Endodermal cell (in vitro differentiated cells): ENCODE measurements at regions not wholly inside any gene's neighbourhood (a gene's known extent, or its start where the extent isn't known, plus 50 kb on each side); places are given as distances from the start of the nearest gene placed in this dataset.

Source experiments
- DNase-seq: peaks from one replicate; pipeline ENCODE4 v3.0.0-alpha.2; 2017
- H3K27ac ChIP-seq: 2 replicates; pipeline ENCODE4 v1.5.1; 2013; ENCODE audit warnings: mild to moderate bottlenecking, low read depth, low read length, moderate library complexity
- H3K27me3 ChIP-seq: 2 replicates; pipeline ENCODE4 v1.6.1; 2013; ENCODE audit warnings: mild to moderate bottlenecking, low read length, moderate library complexity; ENCODE audit not compliant: insufficient read depth, control insufficient read depth, poor library complexity, severe bottlenecking
- H3K36me3 ChIP-seq: 2 replicates; pipeline ENCODE4 v1.7.0; 2013; ENCODE audit warnings: mild to moderate bottlenecking, low read length, moderate library complexity; ENCODE audit not compliant: control insufficient read depth, insufficient read depth
- H3K4me1 ChIP-seq: one replicate; pipeline ENCODE4 v1.7.0; 2013; ENCODE audit warnings: low read length; ENCODE audit not compliant: control insufficient read depth, insufficient read depth
- H3K4me3 ChIP-seq: 2 replicates; pipeline ENCODE4 v1.5.1; 2013; ENCODE audit warnings: mild to moderate bottlenecking, low read length, moderate library complexity
- H3K9ac ChIP-seq: 2 replicates; pipeline ENCODE4 v1.6.1; 2013; ENCODE audit warnings: mild to moderate bottlenecking, low read length, moderate library complexity; ENCODE audit not compliant: poor library complexity, severe bottlenecking; ENCODE audit errors: extremely low read depth
- H3K9me3 ChIP-seq: 2 replicates; pipeline ENCODE4 v1.6.1; 2013; ENCODE audit warnings: mild to moderate bottlenecking, low read length, moderate library complexity; ENCODE audit not compliant: control insufficient read depth
- H3K27ac Mint-ChIP-seq: 2 replicates; pipeline ENCODE4 v1.8.0; 2020; ENCODE audit warnings: mixed read lengths
- H3K27me3 Mint-ChIP-seq: 2 replicates; pipeline ENCODE4 v1.8.0; 2021; ENCODE audit warnings: mild to moderate bottlenecking, mixed read lengths; ENCODE audit not compliant: insufficient read depth
- H3K36me3 Mint-ChIP-seq: 2 replicates; pipeline ENCODE4 v1.8.0; 2020; ENCODE audit warnings: low read depth, mixed read lengths
- H3K4me1 Mint-ChIP-seq: 2 replicates; pipeline ENCODE4 v1.8.0; 2020; ENCODE audit warnings: mixed read lengths
- H3K4me3 Mint-ChIP-seq: 2 replicates; pipeline ENCODE4 v1.8.0; 2020; ENCODE audit warnings: mild to moderate bottlenecking, moderate library complexity, mixed read lengths
- H3K9me3 Mint-ChIP-seq: 2 replicates; pipeline ENCODE4 v1.8.0; 2020; ENCODE audit warnings: mild to moderate bottlenecking, mixed read lengths
- CTCF ChIP-seq: fragments of 200-600 bp; sonication (generic); conservative IDR thresholded peaks from 2 replicates; pipeline ENCODE4 v1.5.0; 2021; ENCODE audit warnings: antibody characterized with exemption, mild to moderate bottlenecking
- WGBS, 2 experiments: methylation state at CpG; one replicate each; pipeline versions ENCODE4 v1.1.5 to v1.1.7; 2013; ENCODE audit warnings: missing lambda C conversion rate in 2 of 2, mixed read lengths in 1 of 2; ENCODE audit not compliant: insufficient coverage in 1 of 2, insufficient read length in 1 of 2; 5-methylcytosine and 5-hydroxymethylcytosine counted together

DNA sequence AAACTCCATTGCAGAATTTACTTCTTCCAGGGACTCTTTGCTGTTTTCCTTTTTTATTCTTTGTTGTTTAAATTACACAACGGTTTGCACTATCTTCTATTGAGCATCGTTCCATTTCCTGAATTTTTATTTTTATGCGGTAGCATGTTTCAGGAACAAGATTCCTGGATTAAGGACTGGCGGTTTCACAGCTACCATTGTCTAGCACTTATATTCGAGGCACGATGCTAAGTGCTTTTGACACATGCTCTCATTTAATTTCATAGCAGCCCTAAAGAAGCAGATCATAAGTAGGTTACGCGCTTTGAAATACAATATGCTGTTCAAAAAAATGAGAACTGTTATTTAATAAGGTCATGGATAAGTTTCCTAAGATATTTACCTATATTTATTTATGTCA, 354.4 kb downstream of the ARL6IP6 start:
- peaks cover 7% of the 10 kb centered on the region for H3K4me1 Mint-ChIP-seq
- no peaks in the 10 kb centered on the region for H3K9me3 ChIP-seq
- no peak overlapping the region for H3K27ac Mint-ChIP-seq
- no peak for TF ChIP-seq CTCF
- H3K9me3 Mint-ChIP-seq = no peaks in the 10 kb centered on the region
- no peak overlapping the region for H3K27ac ChIP-seq
- H3K36me3 ChIP-seq = no peaks in the 10 kb centered on the region
- no peak for DNase-seq
- H3K27me3 Mint-ChIP-seq = no peaks in the 10 kb centered on the region
- no peaks in the 10 kb centered on the region for H3K4me1 ChIP-seq
- no peaks in the 10 kb centered on the region for H3K36me3 Mint-ChIP-seq
- H3K4me3 Mint-ChIP-seq = no peak overlapping the region
- WGBS, 2 experiments = 86 to 89% methylated on average over 4 to 8 of the region's 8 CpGs
- H3K4me3 ChIP-seq = no peak overlapping the region
- no peak overlapping the region for H3K9ac ChIP-seq
- H3K27me3 ChIP-seq = no peaks in the 10 kb centered on the region

- H3K27ac Mint-ChIP-seq = no peak overlapping the region
- Histone ChIP-seq H3K4me1 (no peaks in the 10 kb centered on the region), H3K9ac (no peak overlapping the region), H3K36me3 (no peaks in the 10 kb centered on the region), H3K27ac (no peak overlapping the region), H3K27me3 (no peaks in the 10 kb centered on the region), H3K4me3 (no peak overlapping the region), H3K9me3 (no peaks in the 10 kb centered on the region)
- no peaks in the 10 kb centered on the region for H3K9me3 Mint-ChIP-seq
- TF ChIP-seq CTCF = no peak
- H3K27me3 Mint-ChIP-seq = no peaks in the 10 kb centered on the region
- no peaks in the 10 kb centered on the region for H3K36me3 Mint-ChIP-seq
- 88 to 100% methylated on average over 2 to 6 of the region's 6 CpGs for WGBS, 2 experiments
- H3K4me1 Mint-ChIP-seq = peaks cover 7% of the 10 kb centered on the region
- DNase-seq = no peak
- H3K4me3 Mint-ChIP-seq = no peak overlapping the region
Observed at GRCh38 chr2:153072077-153072476, 353.7 kb downstream of the ARL6IP6 start.

- no peak overlapping the region for H3K4me3 ChIP-seq
- H3K4me1 Mint-ChIP-seq = peaks cover 10% of the 10 kb centered on the region
- no peaks in the 10 kb centered on the region for H3K36me3 Mint-ChIP-seq
- no peak for DNase-seq
- no peak overlapping the region for H3K4me3 Mint-ChIP-seq
- no peak for TF ChIP-seq CTCF
- H3K27me3 ChIP-seq = no peaks in the 10 kb centered on the region
- no peaks in the 10 kb centered on the region for H3K36me3 ChIP-seq
- H3K27me3 Mint-ChIP-seq = no peaks in the 10 kb centered on the region
- H3K9me3 Mint-ChIP-seq = no peaks in the 10 kb centered on the region
- H3K9me3 ChIP-seq = no peaks in the 10 kb centered on the region
- H3K9ac ChIP-seq = no peak overlapping the region
- no peaks in the 10 kb centered on the region for H3K4me1 ChIP-seq
- no peak overlapping the region for H3K27ac Mint-ChIP-seq
- H3K27ac ChIP-seq = no peak overlapping the region
Observed at GRCh38 chr2:153071090-153071489, 352.7 kb downstream of the ARL6IP6 start.
